ENCODE measurements at regions not wholly inside any gene's neighbourhood (a gene's known extent, or its start where the extent isn't known, plus 50 kb on each side); places are given as distances from the start of the nearest gene placed in this dataset.

DNA sequence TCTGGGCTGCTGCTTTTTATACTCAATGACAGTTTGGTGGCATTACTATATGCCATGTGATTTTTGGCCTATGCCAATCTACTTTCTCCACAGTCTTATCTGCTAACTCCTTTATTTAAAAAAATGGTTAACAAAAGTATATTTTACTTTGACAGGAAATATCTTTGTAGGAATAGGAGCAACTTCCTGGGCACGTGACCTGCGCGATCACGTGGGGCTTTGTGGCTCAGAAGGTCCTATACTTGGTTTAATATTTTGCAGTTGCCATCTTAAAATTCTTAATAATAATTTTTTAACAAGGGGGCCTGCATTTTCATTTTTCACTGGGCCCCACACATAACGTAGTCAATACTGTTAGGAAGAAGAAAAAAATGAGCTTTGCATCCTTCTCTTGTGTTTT lies 249.7 kb downstream of the ACTR3 start:
- no peak overlapping the region for H3K27ac Mint-ChIP-seq (ENCODE audit: unreplicated experiment)
- Histone ChIP-seq H3K9ac (ENCODE audit: low read length) (no peak overlapping the region), H4K20me1 (ENCODE audit: insufficient read depth, low read length) (no peaks in the 10 kb centered on the region), H3K4me2 (ENCODE audit: low read length) (no peak overlapping the region), H3K4me1 (ENCODE audit: insufficient read depth, low read length) (no peaks in the 10 kb centered on the region), H3K27me3 (ENCODE audit: insufficient read depth, low read length) (no peaks in the 10 kb centered on the region), H3K36me3 (ENCODE audit: insufficient read depth, low read length) (no peaks in the 10 kb centered on the region), H3K4me3 (ENCODE audit: insufficient read depth, low read depth, low read length) (no peak overlapping the region), H2AFZ (ENCODE audit: low read depth, low read length) (no peak overlapping the region), H3K27ac (ENCODE audit: low read depth, low read length) (no peak overlapping the region), H3K9me3 (ENCODE audit: insufficient read depth, low read depth, low read length) (no peaks in the 10 kb centered on the region), H3K79me2 (ENCODE audit: insufficient read depth, low read length) (no peaks in the 10 kb centered on the region)
- TF ChIP-seq, protein P1, sequence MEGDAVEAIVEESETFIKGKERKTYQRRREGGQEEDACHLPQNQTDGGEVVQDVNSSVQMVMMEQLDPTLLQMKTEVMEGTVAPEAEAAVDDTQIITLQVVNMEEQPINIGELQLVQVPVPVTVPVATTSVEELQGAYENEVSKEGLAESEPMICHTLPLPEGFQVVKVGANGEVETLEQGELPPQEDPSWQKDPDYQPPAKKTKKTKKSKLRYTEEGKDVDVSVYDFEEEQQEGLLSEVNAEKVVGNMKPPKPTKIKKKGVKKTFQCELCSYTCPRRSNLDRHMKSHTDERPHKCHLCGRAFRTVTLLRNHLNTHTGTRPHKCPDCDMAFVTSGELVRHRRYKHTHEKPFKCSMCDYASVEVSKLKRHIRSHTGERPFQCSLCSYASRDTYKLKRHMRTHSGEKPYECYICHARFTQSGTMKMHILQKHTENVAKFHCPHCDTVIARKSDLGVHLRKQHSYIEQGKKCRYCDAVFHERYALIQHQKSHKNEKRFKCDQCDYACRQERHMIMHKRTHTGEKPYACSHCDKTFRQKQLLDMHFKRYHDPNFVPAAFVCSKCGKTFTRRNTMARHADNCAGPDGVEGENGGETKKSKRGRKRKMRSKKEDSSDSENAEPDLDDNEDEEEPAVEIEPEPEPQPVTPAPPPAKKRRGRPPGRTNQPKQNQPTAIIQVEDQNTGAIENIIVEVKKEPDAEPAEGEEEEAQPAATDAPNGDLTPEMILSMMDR (IDR thresholded peaks at IDR 0.05; ENCODE audit: insufficient read depth, low read depth, low read length), result no peak
- no peaks in the 10 kb centered on the region for H3K27me3 Mint-ChIP-seq (ENCODE audit: low read depth, unreplicated experiment)
- no peak overlapping the region for H3K4me3 Mint-ChIP-seq (ENCODE audit: unreplicated experiment)
- no peaks in the 10 kb centered on the region for H3K4me1 Mint-ChIP-seq (ENCODE audit: low read depth, unreplicated experiment)
- H3K36me3 Mint-ChIP-seq (ENCODE audit: low read depth, unreplicated experiment), result no peaks in the 10 kb centered on the region
- DNase-seq (ENCODE audit: low read depth) (no peak), FAIRE-seq (no peak)
- no peaks in the 10 kb centered on the region for H3K9me3 Mint-ChIP-seq (ENCODE audit: unreplicated experiment)

DNA sequence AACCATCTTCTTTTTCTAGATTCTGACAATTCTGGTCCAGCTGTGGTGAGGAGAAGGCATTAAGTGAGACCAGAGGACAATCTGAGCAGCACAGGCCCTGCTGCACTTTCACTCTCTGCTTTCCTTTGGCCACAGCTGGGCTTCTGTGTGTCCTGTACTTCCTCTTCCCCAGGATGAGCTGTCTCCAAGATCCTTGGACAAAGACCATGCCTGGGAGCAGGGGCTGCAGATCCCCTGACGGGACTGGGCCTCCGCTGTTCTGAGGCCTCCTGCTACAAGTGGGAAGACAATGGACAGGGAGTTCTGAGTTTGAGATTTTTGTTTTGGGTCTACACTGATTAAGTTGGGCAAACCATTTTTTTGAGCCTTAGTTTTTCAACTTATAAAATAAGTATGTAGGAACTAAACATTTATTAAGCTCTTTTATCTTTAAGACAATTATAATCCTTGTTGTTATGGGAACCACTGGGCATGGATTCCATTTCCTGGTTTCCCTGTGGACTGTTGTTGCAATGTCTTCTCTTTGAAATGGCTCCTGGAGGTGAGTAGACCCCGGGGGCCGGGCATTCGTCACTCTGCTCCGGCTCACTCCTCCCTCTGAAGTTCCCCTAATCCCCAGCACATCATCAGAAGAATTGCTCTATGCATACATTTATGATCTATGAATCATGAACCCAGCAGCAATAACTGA lies 266.6 kb downstream of the ACTR3 start:
- TF ChIP-seq, protein P1 (IDR thresholded peaks at IDR 0.05; ENCODE audit: insufficient read depth, low read depth, low read length), result no peak
- TF ChIP-seq EZH2 (IDR thresholded peaks at IDR 0.05; ENCODE audit: insufficient read depth, low read length), result no peak
- no peaks in the 10 kb centered on the region for H3K27me3 ChIP-seq (ENCODE audit: insufficient read depth, low read length)
- Mint-ChIP-seq H3K36me3 (ENCODE audit: low read depth, unreplicated experiment) (no peaks in the 10 kb centered on the region), H3K4me1 (ENCODE audit: low read depth, unreplicated experiment) (no peaks in the 10 kb centered on the region), H3K27ac (ENCODE audit: unreplicated experiment) (no peak overlapping the region), H3K27me3 (ENCODE audit: low read depth, unreplicated experiment) (no peaks in the 10 kb centered on the region), H3K9me3 (ENCODE audit: unreplicated experiment) (peaks cover 8% of the 10 kb centered on the region), H3K4me3 (ENCODE audit: unreplicated experiment) (no peak overlapping the region)
- H4K20me1 ChIP-seq (ENCODE audit: insufficient read depth, low read length), result no peaks in the 10 kb centered on the region
- H2AFZ ChIP-seq (ENCODE audit: low read depth, low read length), result no peak overlapping the region
- DNase-seq (ENCODE audit: low read depth) (no peak), FAIRE-seq (no peak)
- H3K79me2 ChIP-seq (ENCODE audit: insufficient read depth, low read length), result no peaks in the 10 kb centered on the region
- H3K4me3 ChIP-seq (ENCODE audit: insufficient read depth, low read depth, low read length), result no peak overlapping the region
- H3K9ac ChIP-seq (ENCODE audit: low read length), result no peak overlapping the region
- no peaks in the 10 kb centered on the region for H3K4me1 ChIP-seq (ENCODE audit: insufficient read depth, low read length)
- no peak overlapping the region for H3K4me2 ChIP-seq (ENCODE audit: low read length)
- H3K27ac ChIP-seq (ENCODE audit: low read depth, low read length), result no peak overlapping the region
- no peaks in the 10 kb centered on the region for H3K9me3 ChIP-seq (ENCODE audit: insufficient read depth, low read depth, low read length)
- no peaks in the 10 kb centered on the region for H3K36me3 ChIP-seq (ENCODE audit: insufficient read depth, low read length)

DNA sequence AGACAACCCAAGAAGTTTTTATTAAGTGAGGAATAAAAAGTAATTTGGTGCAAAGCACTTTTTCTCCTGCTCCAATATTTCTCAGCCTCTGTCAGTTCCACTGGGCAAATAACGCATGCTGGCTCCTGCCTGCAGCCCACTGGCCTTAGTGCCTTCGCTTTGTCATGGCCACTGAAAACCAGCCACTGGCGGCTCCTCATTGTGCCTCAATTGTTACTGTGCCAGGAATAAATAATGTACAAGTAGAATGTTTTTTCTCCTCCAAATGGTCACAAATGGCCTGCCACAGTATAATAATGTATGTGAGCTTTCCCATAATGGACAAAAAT lies 267.1 kb downstream of the ACTR3 start:
- no peak for DNase-seq (ENCODE audit: low read depth)
- Histone ChIP-seq H3K4me1 (ENCODE audit: insufficient read depth, low read length) (no peaks in the 10 kb centered on the region), H4K20me1 (ENCODE audit: insufficient read depth, low read length) (no peaks in the 10 kb centered on the region), H3K9ac (ENCODE audit: low read length) (no peak overlapping the region), H3K4me3 (ENCODE audit: insufficient read depth, low read depth, low read length) (no peak overlapping the region), H2AFZ (ENCODE audit: low read depth, low read length) (no peak overlapping the region), H3K27me3 (ENCODE audit: insufficient read depth, low read length) (no peaks in the 10 kb centered on the region), H3K4me2 (ENCODE audit: low read length) (no peak overlapping the region), H3K36me3 (ENCODE audit: insufficient read depth, low read length) (no peaks in the 10 kb centered on the region), H3K79me2 (ENCODE audit: insufficient read depth, low read length) (no peaks in the 10 kb centered on the region), H3K27ac (ENCODE audit: low read depth, low read length) (no peak overlapping the region), H3K9me3 (ENCODE audit: insufficient read depth, low read depth, low read length) (no peaks in the 10 kb centered on the region)
- Mint-ChIP-seq H3K36me3 (ENCODE audit: low read depth, unreplicated experiment) (no peaks in the 10 kb centered on the region), H3K27me3 (ENCODE audit: low read depth, unreplicated experiment) (no peaks in the 10 kb centered on the region), H3K4me1 (ENCODE audit: low read depth, unreplicated experiment) (no peaks in the 10 kb centered on the region), H3K4me3 (ENCODE audit: unreplicated experiment) (no peak overlapping the region), H3K9me3 (ENCODE audit: unreplicated experiment) (peaks cover 8% of the 10 kb centered on the region), H3K27ac (ENCODE audit: unreplicated experiment) (no peak overlapping the region)
- no peak for FAIRE-seq
- TF ChIP-seq, protein P1 (IDR thresholded peaks at IDR 0.05; ENCODE audit: insufficient read depth, low read depth, low read length), result no peak
- TF ChIP-seq EZH2 (IDR thresholded peaks at IDR 0.05; ENCODE audit: insufficient read depth, low read length), result no peak
